HG03025 (cell line): ENCODE measurements at regions not wholly inside any gene's neighbourhood (a gene's known extent, or its start where the extent isn't known, plus 50 kb on each side); places are given as distances from the start of the nearest gene placed in this dataset.
"Not testable (repeated sequence)": the region's sequence is repeated elsewhere in the genome, so short reads cannot be mapped to it uniquely, and the experiment has no call there.

ENCODE experiments used
- ATAC-seq: cut with Tn5 transposase; IDR thresholded peaks from one replicate; pipeline ENCODE4 v1.9.1; 2021; ENCODE audit warnings: mild to moderate bottlenecking, moderate library complexity; ENCODE audit not compliant: unreplicated experiment, low FRiP score

- ATAC-seq, result no peak
These were observed 108.8 kb upstream of the HEY2 start for GRCh38 chr6:125640441-125641150.

GRCh38 chr6:125643967-125644661 lies 105.3 kb upstream of the HEY2 start:
- ATAC-seq, result not testable (repeated sequence)

GRCh38 chr6:125647391-125647790 lies 102.0 kb upstream of the HEY2 start:
- ATAC-seq, result no peak

- not testable (repeated sequence) for ATAC-seq
These were observed 95.7 kb upstream of the HEY2 start for GRCh38 chr6:125653752-125654151.

- no peak for ATAC-seq
These were observed 93.9 kb upstream of the HEY2 start for GRCh38 chr6:125655511-125655910.

- no peak for ATAC-seq
These were observed 93.1 kb upstream of the HEY2 start for GRCh38 chr6:125656287-125656870.

- ATAC-seq, result no peak
These were observed 91.3 kb upstream of the HEY2 start for GRCh38 chr6:125658136-125658535.

GRCh38 chr6:125658759-125659431 lies 90.5 kb upstream of the HEY2 start:
- ATAC-seq, result no peak

- ATAC-seq, result no peak
These were observed 89.5 kb upstream of the HEY2 start for GRCh38 chr6:125659887-125660286.

GRCh38 chr6:125662296-125662695 lies 87.1 kb upstream of the HEY2 start:
- no peak for ATAC-seq

- no peak for ATAC-seq
These were observed 84.1 kb upstream of the HEY2 start for GRCh38 chr6:125665295-125665814.

- no peak for ATAC-seq
These were observed 82.1 kb upstream of the HEY2 start for GRCh38 chr6:125667326-125667725.

- no peak for ATAC-seq
These were observed 81.4 kb upstream of the HEY2 start for GRCh38 chr6:125668071-125668470.

- ATAC-seq, result no peak
These were observed 78.9 kb upstream of the HEY2 start for GRCh38 chr6:125670568-125670967.

- no peak for ATAC-seq
These were observed 78.1 kb upstream of the HEY2 start for GRCh38 chr6:125671323-125671722.

GRCh38 chr6:125674230-125674629 lies 75.2 kb upstream of the HEY2 start:
- no peak for ATAC-seq

- ATAC-seq, result no peak
These were observed 70.8 kb upstream of the HEY2 start for GRCh38 chr6:125678601-125679000.

GRCh38 chr6:125679128-125679527 lies 70.3 kb upstream of the HEY2 start:
- no peak for ATAC-seq

- no peak for ATAC-seq
These were observed 69.8 kb upstream of the HEY2 start for GRCh38 chr6:125679651-125680050.

- no peak for ATAC-seq
These were observed 66.5 kb upstream of the HEY2 start for GRCh38 chr6:125682939-125683338.

GRCh38 chr6:125688138-125688537 lies 61.3 kb upstream of the HEY2 start:
- no peak for ATAC-seq
